ENCODE measurements at regions not wholly inside any gene's neighbourhood (a gene's known extent, or its start where the extent isn't known, plus 50 kb on each side); places are given as distances from the start of the nearest gene placed in this dataset.

DNA sequence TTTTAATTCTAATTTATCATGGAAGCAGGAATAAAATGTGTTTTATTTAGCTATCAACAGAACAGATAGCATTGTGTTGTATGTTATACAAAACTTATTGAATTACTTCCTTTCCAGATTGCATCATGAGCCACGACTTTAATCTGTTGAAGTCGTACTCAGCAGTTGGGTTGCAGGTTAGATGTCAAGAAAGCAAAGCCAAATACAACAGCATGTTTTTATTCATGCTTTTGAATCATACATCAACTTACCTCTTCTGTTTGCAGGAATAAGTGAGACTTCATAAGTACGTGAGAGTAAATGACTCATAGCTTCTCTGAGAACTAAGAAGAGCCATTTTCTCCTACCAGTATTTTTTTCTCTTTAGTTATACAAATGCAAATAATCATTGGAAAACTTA lies 110.8 kb upstream of the ADGRL4 start:
- no CpG with 5 or more reads among the region's 3 CpGs for WGBS (ENCODE audit: insufficient coverage)
- TF ChIP-seq, protein P1, sequence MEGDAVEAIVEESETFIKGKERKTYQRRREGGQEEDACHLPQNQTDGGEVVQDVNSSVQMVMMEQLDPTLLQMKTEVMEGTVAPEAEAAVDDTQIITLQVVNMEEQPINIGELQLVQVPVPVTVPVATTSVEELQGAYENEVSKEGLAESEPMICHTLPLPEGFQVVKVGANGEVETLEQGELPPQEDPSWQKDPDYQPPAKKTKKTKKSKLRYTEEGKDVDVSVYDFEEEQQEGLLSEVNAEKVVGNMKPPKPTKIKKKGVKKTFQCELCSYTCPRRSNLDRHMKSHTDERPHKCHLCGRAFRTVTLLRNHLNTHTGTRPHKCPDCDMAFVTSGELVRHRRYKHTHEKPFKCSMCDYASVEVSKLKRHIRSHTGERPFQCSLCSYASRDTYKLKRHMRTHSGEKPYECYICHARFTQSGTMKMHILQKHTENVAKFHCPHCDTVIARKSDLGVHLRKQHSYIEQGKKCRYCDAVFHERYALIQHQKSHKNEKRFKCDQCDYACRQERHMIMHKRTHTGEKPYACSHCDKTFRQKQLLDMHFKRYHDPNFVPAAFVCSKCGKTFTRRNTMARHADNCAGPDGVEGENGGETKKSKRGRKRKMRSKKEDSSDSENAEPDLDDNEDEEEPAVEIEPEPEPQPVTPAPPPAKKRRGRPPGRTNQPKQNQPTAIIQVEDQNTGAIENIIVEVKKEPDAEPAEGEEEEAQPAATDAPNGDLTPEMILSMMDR (IDR thresholded peaks at IDR 0.05) = no peak
- no peak overlapping the region for H3K27ac ChIP-seq (ENCODE audit: low read depth in 1 of 2, low read length in 2 of 2)

DNA sequence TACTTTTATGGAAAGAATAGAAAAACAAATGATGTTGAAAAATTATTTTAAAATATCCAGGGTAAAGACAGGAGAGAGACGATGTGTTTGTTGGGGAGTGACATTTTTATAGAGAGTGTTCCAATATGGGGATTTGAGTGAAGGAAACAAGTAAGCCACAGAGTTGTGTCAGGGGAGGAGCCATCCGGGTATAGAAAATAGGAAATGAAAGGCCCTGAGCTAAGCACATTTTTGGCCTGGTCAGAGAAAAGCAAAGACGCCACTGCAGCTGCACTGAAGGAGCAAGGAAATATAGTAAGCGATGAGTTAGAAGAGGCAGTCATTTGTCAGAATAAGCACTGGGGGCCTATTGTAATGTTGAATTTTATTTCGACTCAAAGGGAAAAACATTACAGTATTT lies 107.3 kb upstream of the ADGRL4 start:
- peaks cover 3 to 7% of the 10 kb centered on the region in 2 donors for H3K9me3 ChIP-seq (replicated peaks in 1 of 2; ENCODE audit: control insufficient read depth in 1 of 2, insufficient read depth in 1 of 2, low read length in 2 of 2)
- Mint-ChIP-seq H3K4me1 (no peaks in the 10 kb centered on the region), H3K27me3 (ENCODE audit: low read depth in 3 of 3) (no peaks in the 10 kb centered on the region), H3K36me3 (no peaks in the 10 kb centered on the region), H3K9me3 (peaks cover 0 to 11% (median 5%) of the 10 kb centered on the region in 7 donors), H3K4me3 (no peak overlapping the region), H3K27ac (no peak overlapping the region)
- no peaks in the 10 kb centered on the region for H3K79me2 ChIP-seq (ENCODE audit: insufficient read depth, low read length)
- no peak overlapping the region for H2AFZ ChIP-seq (ENCODE audit: insufficient read depth, low read depth, low read length, poor library complexity, severe bottlenecking)
- TF ChIP-seq, protein P1 (IDR thresholded peaks at IDR 0.05) = no peak
- no peak for DNase-seq
- no peaks in the 10 kb centered on the region for H3K27me3 ChIP-seq (ENCODE audit: control insufficient read depth in 2 of 2, insufficient read depth in 2 of 2, low read length in 2 of 2)
- intact Hi-C loops (cut with micrococcal nuclease) = no loop called here
- no peaks in the 10 kb centered on the region for H3K36me3 ChIP-seq (replicated peaks in 1 of 2; ENCODE audit: control insufficient read depth in 1 of 2, insufficient read depth in 2 of 2, low read length in 2 of 2)
- no peaks in the 10 kb centered on the region for H4K20me1 ChIP-seq (ENCODE audit: insufficient read depth, low read length)
- H3K4me1 ChIP-seq (ENCODE audit: control insufficient read depth in 1 of 2, insufficient read depth in 2 of 2, low read length in 2 of 2) = no peaks in the 10 kb centered on the region
- WGBS (ENCODE audit: insufficient coverage) = 30% methylated on average over 3 of the region's 5 CpGs
- H3K4me2 ChIP-seq (replicated peaks; ENCODE audit: extremely low read depth, low read length, poor library complexity, severe bottlenecking) = no peak overlapping the region
- H3K9ac ChIP-seq (ENCODE audit: insufficient read depth, low read length, poor library complexity, severe bottlenecking) = no peak overlapping the region
- no peak overlapping the region for H3K4me3 ChIP-seq (replicated peaks in 1 of 3; ENCODE audit: low read depth in 2 of 3, low read length in 3 of 3)
- no peak overlapping the region for H3K27ac ChIP-seq (ENCODE audit: low read depth in 1 of 2, low read length in 2 of 2)

More for the DNA sequence above, 110.8 kb upstream of the ADGRL4 start:
- H3K4me1 ChIP-seq (ENCODE audit: control insufficient read depth in 1 of 2, insufficient read depth in 2 of 2, low read length in 2 of 2) = no peaks in the 10 kb centered on the region
- H3K4me3 Mint-ChIP-seq = no peak overlapping the region
- H3K27me3 Mint-ChIP-seq (ENCODE audit: low read depth in 3 of 3) = no peaks in the 10 kb centered on the region
- DNase-seq = no peak
- no peak overlapping the region for H3K27ac Mint-ChIP-seq
- H2AFZ ChIP-seq (ENCODE audit: insufficient read depth, low read depth, low read length, poor library complexity, severe bottlenecking) = no peak overlapping the region
- intact Hi-C loops (cut with micrococcal nuclease) = no loop called here
- H3K4me1 Mint-ChIP-seq = no peaks in the 10 kb centered on the region
- H3K9ac ChIP-seq (ENCODE audit: insufficient read depth, low read length, poor library complexity, severe bottlenecking) = no peak overlapping the region
- no peaks in the 10 kb centered on the region for H3K36me3 ChIP-seq (replicated peaks in 1 of 2; ENCODE audit: control insufficient read depth in 1 of 2, insufficient read depth in 2 of 2, low read length in 2 of 2)
- no peaks in the 10 kb centered on the region for H3K36me3 Mint-ChIP-seq
- H4K20me1 ChIP-seq (ENCODE audit: insufficient read depth, low read length) = no peaks in the 10 kb centered on the region
- H3K4me2 ChIP-seq (replicated peaks; ENCODE audit: extremely low read depth, low read length, poor library complexity, severe bottlenecking) = no peak overlapping the region
- peaks cover 3 to 7% of the 10 kb centered on the region in 2 donors for H3K9me3 ChIP-seq (replicated peaks in 1 of 2; ENCODE audit: control insufficient read depth in 1 of 2, insufficient read depth in 1 of 2, low read length in 2 of 2)
- peaks cover under 1 to 9% (median 5%) of the 10 kb centered on the region in 7 donors for H3K9me3 Mint-ChIP-seq
- no peaks in the 10 kb centered on the region for H3K79me2 ChIP-seq (ENCODE audit: insufficient read depth, low read length)
- H3K27me3 ChIP-seq (ENCODE audit: control insufficient read depth in 2 of 2, insufficient read depth in 2 of 2, low read length in 2 of 2) = no peaks in the 10 kb centered on the region
- no peak overlapping the region for H3K4me3 ChIP-seq (replicated peaks in 1 of 3; ENCODE audit: low read depth in 2 of 3, low read length in 3 of 3)
